AG08395 (cell line): ENCODE measurements at regions not wholly inside any gene's neighbourhood (a gene's known extent, or its start where the extent isn't known, plus 50 kb on each side); places are given as distances from the start of the nearest gene placed in this dataset.
"Not testable (repeated sequence)": the region's sequence is repeated elsewhere in the genome, so short reads cannot be mapped to it uniquely, and the experiment has no call there.

Experiments
- DNase-seq: peaks from one replicate; pipeline ENCODE4 v3.0.0; 2012; ENCODE audit warnings: mixed read lengths, low spot score

GRCh38 chr1:220942278-220942677 is 63.0 kb downstream of the HLX start:
- no peak for DNase-seq

DNA sequence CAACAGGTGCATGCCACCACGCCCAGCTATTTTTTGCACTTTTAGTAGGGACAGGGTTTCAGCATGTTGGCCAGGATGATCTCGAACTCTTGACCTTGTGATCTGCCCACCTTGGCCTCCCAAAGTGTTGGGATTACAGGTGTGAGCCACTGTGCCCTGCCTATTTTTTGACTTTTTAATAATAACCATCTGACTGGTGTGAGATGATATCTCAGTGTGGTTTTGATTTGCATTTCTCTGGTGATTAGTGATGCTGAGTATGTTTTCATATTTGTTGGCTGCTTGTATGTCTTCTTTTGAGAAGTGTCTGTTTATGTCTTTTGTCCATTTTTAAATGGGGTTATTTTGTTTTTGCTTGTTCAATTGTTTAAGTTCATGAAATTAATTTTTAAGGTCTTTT is 63.7 kb downstream of the HLX start:
- DNase-seq, result not testable (repeated sequence)

GRCh38 chr1:220943319-220943996 is 64.2 kb downstream of the HLX start:
- DNase-seq, result no peak

- DNase-seq, result no peak
Observed at GRCh38 chr1:220950576-220950975, 71.3 kb downstream of the HLX start.

- DNase-seq, result no peak
Observed at GRCh38 chr1:220952961-220953643, 73.9 kb downstream of the HLX start.

DNA sequence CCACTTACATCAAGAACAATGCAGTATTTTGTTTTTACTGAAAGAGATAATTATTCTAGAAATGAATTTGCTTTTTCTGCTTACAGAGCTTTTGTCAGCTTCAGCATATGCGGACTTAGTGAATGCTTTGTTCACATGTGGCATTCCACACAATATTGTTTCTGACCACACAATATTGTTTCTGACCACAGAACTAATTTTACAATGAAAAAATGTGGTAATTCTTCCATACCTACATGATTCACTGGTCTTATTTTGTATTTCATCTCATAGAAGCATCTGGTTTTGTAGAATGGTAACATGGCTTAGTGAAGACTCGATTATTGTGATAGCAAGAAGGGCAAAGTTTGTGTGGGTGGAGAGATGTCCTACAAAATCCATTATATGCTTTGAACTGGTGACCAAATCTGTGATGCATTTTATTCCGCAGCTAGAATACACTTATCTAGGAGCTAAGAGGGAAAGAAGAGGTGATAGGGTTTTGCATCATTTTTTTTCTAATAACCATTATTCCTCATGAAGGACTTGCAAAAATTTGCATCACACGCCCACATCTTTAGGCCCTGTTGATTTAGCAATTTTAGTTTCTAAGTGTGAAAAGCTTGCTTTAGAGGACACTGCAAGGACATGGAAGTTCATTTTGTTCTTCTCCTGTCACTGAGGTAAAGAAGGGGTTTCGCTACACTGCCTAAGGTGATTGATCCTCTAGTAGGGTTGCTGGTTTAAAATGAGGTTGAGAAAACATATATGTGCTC is 75.3 kb downstream of the HLX start:
- DNase-seq, result no peak

- DNase-seq, result no peak
Observed at GRCh38 chr1:220955116-220955515, 75.9 kb downstream of the HLX start.

GRCh38 chr1:220956501-220957232 is 77.4 kb downstream of the HLX start:
- DNase-seq, result peak; percentile 9

DNA sequence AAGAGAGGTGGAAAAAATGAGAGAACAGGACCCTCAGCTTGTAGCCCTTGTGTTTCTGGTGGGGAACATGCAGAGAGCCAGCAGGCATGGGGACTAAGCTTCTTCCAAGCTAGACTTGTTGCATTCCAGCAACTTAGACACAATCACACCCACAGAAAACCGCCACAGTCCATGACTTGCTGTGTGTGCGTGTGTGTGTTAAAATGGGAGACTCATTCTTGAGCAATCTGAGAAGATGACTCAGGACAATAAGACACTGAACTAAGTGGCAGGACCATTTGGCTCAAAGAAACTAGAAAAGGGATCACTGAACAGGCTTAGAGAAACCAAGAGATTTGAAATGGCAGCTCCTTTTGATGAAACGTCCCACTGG is 78.0 kb downstream of the HLX start:
- DNase-seq, result peak; percentile 80

GRCh38 chr1:220958234-220958633 is 79.0 kb downstream of the HLX start:
- DNase-seq, result no peak

DNA sequence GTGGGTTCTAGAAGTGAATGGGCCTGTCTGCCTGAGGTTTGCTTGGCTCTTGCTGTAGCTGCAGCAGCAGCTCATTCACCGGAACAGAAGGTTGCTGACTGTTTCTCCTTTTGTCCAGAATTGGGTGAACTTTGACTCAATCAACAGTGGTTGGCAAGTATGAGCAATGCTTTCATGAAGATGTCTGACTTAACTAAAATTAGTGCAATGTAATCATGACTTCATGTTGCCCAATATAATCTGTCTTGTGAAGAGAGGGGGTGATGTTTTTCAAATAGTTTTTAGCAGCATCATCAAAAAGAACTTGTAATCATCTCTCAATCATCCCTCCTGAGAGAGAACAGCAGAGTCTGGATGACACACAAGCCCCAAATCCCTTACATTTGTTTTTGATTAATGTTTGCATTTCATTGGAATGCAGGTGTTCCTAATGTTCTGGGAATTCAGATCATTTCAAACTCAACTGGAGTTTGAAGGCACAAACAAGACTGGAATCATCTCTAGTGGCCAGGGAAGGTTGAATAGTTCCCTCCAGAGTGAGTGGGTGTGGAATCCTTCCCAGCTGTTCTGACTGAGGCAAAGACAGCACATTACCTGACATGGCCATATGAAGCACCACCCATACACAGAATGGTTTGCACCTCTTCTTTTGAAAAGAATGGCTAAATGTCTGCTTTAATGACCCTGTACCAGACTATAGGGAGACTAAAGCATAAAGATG is 82.9 kb downstream of the HLX start:
- DNase-seq, result peak; percentile 86

DNA sequence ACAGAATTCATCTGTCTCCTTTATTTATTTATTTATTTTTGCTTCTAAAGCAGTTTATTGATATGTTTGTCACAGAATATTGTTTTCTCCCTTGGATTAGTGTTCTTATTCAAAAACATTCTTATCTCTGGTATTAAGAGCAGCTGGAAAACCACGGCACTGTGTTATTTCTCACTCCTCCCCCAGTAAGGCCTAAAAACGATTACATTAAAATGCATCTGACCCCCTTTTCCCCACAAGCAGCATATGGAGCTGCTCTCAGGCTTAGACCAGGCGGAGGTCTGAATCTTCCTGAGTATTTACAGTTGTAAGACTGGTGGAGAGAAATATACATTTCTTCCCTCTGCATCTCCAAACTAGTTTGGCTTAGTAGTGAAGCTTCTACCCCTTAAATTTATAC is 86.8 kb downstream of the HLX start:
- no peak for DNase-seq

DNA sequence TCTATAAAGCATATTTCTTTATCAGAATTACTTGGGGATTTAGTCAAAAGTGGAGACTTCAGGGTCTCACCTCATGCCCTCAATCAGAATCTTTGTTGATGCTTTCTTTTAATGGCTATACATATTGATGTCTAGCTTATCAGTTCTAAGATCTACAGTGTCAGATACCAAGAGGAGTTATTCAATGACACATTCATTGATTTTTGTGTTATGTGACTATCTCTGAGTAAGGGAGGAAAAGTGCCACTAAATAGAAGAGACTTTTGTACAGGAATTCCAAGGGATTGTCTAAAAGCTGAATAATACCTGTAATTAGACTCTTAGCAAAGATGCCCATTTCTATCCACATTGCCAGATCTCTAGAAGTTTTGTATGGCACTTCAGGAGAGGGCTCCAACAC is 87.2 kb downstream of the HLX start:
- no peak for DNase-seq

DNA sequence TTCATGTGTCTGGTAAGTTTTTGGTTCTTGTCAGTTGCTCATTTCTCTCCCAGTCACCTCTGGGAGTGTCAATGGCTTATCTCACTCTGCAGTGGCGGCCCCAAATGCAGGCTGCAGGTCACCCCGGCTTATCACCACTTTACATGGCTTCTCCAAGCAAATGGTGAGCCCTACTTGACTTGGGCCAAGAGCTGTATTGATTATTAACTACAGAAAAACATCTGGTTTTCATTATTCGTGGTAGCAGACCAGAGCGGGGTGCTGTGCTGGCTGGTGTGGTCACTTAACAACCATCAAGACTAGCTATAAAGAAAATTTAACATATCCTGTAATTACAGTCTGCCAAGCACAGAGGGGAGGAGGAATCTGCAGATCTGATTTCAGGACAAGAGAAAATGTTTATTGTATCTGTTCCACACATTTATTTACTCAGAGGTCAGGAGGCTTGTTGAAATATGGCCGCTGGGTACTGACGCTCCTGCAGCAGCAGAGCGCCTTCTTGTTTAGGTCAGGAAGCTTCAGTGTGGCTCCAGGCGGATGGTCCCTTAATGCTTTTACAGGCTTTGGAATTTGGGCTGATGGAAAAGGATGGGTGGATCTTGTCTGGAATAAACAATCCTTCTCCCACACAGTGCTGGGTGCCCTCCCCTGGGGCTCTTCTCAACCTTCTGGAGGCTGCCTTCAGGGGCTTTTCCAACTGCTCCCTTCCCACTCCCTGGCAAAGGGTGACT is 87.8 kb downstream of the HLX start:
- no peak for DNase-seq

GRCh38 chr1:220967911-220968310 is 88.7 kb downstream of the HLX start:
- no peak for DNase-seq

DNA sequence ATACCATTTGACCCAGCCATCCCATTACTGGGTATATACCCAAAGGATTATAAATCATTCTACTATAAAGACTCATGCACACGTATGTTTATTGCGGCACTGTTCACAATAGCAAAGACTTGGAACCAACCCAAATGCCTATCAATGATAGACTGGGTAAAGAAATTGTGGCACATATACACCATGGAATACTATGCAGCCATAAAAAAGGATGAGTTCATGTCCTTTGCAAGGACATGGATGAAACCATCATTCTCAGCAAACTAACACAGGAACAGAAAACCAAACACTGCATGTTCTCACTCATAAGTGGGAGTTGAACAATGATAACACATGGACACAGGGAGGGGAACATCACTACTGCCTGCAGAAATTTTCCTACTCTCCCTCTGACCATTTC is 90.0 kb downstream of the HLX start:
- DNase-seq, result not testable (repeated sequence)

GRCh38 chr1:220970311-220970710 is 91.1 kb downstream of the HLX start:
- no peak for DNase-seq

DNA sequence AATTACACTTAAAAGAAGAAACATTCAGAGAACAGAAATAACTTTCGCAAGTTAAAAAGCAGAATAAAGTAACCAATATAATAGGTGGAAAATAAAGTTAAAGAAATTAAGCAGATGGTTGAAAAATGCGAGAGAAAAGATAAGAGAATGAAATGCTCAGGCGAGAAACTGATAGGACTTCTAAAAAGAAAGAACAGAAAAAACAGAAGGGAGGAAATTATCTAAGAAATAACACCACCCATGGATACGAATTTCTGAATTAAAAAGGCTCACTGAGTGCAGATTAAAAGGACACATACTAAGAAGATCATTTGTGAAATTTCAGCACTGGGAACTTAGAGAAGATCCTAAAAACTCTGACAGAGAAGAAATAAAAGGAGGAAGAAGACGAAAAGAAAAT is 92.0 kb downstream of the HLX start:
- no peak for DNase-seq

DNA sequence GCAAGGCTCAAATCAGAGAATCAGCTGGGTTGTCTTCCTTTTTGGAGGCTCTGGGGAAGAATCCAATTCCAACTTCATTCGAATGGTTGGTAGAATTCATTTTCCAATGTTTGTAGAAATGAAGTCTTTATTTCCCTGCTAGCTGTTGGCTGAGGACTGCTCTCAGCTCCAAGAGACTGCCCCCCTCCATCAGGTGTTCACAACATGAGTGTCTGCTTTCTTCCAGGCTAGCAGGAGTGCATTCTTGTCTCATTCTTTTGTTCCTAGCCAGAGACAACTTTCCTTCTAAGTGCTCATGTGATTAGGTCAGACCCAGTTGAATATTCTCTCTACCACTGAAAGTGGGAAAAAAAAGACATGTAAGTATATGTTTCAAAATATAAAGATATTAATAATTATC is 95.2 kb downstream of the HLX start:
- no peak for DNase-seq

DNA sequence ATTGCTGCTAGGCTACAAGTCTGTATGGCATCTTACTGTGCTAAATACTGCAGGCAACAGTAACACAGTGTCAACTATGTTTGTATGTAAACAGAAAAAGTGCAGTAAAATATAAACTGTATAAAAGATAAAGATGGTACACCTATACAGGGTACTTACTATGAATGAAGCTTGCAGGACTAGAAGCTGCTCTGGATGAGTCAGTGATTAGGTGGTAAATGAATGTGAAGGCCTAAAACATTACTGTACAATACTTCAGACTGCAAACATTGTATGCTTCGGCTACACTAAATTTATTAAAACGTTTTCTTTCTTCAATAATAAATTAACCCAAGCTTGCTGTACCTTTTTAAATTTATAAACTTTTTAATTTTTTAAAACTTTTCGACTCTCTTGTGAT is 97.1 kb downstream of the HLX start:
- DNase-seq, result no peak

- no peak for DNase-seq
Observed at GRCh38 chr1:220979371-220979770, 100.1 kb downstream of the HLX start.
